ENCODE measurements at regions not wholly inside any gene's neighbourhood (a gene's known extent, or its start where the extent isn't known, plus 50 kb on each side); places are given as distances from the start of the nearest gene placed in this dataset.

- no peak for TF ChIP-seq CTCF (IDR thresholded peaks at IDR 0.05; ENCODE audit: poor library complexity, severe bottlenecking)
- TF ChIP-seq RAD21 (conservative IDR thresholded peaks at IDR 0.05): no peak
- no peak for TF ChIP-seq EZH2 (IDR thresholded peaks at IDR 0.05; ENCODE audit: borderline replicate concordance, insufficient read depth, low read length, poor library complexity, severe bottlenecking)
- no peak for TF ChIP-seq EP300 (conservative IDR thresholded peaks at IDR 0.05; ENCODE audit: poor library complexity, severe bottlenecking)
- TF ChIP-seq POLR2AphosphoS5 (IDR thresholded peaks at IDR 0.05): no peak
Measured at GRCh38 chr4:57444671-57445070, 334.5 kb upstream of the IGFBP7 start.
